GM18519 (cell line): ENCODE measurements at regions not wholly inside any gene's neighbourhood (a gene's known extent, or its start where the extent isn't known, plus 50 kb on each side); places are given as distances from the start of the nearest gene placed in this dataset.

Experiments used
- ATAC-seq: cut with Tn5 transposase; IDR thresholded peaks from one replicate; pipeline ENCODE4 v1.9.1; 2021; ENCODE audit warnings: mild to moderate bottlenecking, moderate library complexity; ENCODE audit not compliant: unreplicated experiment, low FRiP score

DNA sequence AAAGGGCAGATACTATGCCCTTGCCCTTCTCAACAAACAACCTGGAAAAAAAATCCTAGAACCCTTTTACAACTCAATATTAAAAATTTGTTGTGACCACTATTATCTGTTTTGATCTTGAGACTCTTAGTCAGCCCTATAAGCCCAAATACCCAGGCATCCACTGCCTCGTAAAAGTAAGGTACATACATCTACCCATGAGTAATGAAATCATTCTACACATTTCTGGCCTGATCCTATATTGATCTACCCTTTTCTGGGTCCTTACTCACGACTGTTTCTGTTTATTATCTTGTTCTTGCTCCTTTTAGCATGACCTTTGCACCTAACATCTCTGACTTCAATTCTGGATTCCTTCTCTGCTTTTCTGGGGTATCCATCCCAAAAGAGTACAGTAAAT, 56.8 kb downstream of the SCG2 start:
- ATAC-seq: no peak

DNA sequence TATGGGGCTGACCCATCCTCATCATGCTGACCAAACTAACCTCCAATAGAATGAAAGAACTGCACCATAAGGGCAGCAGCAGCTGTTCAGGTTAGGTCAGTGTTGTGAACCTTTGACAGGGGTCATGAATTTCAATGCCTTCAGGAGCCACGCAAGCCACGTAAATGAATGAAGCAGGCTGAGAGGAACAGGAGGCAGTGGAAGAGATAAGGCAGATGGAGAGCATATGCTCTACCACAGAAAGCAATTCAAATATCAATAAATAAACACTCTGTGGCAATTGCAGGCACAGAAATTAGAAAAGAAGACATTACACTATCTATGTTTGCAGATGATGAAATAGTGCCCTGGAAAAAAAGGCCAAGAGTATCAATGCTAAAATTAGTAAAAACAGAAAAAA, 56.3 kb downstream of the SCG2 start:
- ATAC-seq: no peak
